GM21423 (cell line): ENCODE measurements at regions not wholly inside any gene's neighbourhood (a gene's known extent, or its start where the extent isn't known, plus 50 kb on each side); places are given as distances from the start of the nearest gene placed in this dataset.

ENCODE experiments used
- ATAC-seq: cut with Tn5 transposase; IDR thresholded peaks from one replicate; pipeline ENCODE4 v1.9.1; 2021; ENCODE audit warnings: mild to moderate bottlenecking, moderate library complexity; ENCODE audit not compliant: unreplicated experiment

GRCh38 chr9:86893811-86894490, 53.4 kb downstream of the GAS1 start:
- no peak for ATAC-seq

GRCh38 chr9:86892576-86892975, 54.7 kb downstream of the GAS1 start:
- no peak for ATAC-seq

- ATAC-seq: no peak
These were observed 55.3 kb downstream of the GAS1 start for GRCh38 chr9:86891886-86892437.

GRCh38 chr9:86891091-86891490, 56.2 kb downstream of the GAS1 start:
- no peak for ATAC-seq

GRCh38 chr9:86885232-86885631, 62.1 kb downstream of the GAS1 start:
- no peak for ATAC-seq

- no peak for ATAC-seq
These were observed 70.6 kb downstream of the GAS1 start for GRCh38 chr9:86876621-86877196.

- no peak for ATAC-seq
These were observed 78.7 kb downstream of the GAS1 start for GRCh38 chr9:86868616-86869015.

GRCh38 chr9:86867804-86868313, 79.4 kb downstream of the GAS1 start:
- ATAC-seq: no peak

- ATAC-seq: no peak
These were observed 81.4 kb downstream of the GAS1 start for GRCh38 chr9:86865952-86866351.

- no peak for ATAC-seq
These were observed 87.3 kb downstream of the GAS1 start for GRCh38 chr9:86860006-86860405.

GRCh38 chr9:86859056-86859455, 88.2 kb downstream of the GAS1 start:
- no peak for ATAC-seq

- ATAC-seq: no peak
These were observed 89.3 kb downstream of the GAS1 start for GRCh38 chr9:86858009-86858408.

GRCh38 chr9:86856259-86856658, 91.0 kb downstream of the GAS1 start:
- ATAC-seq: no peak

- no peak for ATAC-seq
These were observed 92.3 kb downstream of the GAS1 start for GRCh38 chr9:86854898-86855523.

- no peak for ATAC-seq
These were observed 100.7 kb downstream of the GAS1 start for GRCh38 chr9:86846656-86847055.

GRCh38 chr9:86843206-86843605, 104.1 kb downstream of the GAS1 start:
- ATAC-seq: no peak

- no peak for ATAC-seq
These were observed 104.7 kb downstream of the GAS1 start for GRCh38 chr9:86842573-86842972.

GRCh38 chr9:86839522-86839921, 107.8 kb downstream of the GAS1 start:
- no peak for ATAC-seq

GRCh38 chr9:86838519-86839497, 108.5 kb downstream of the GAS1 start:
- no peak for ATAC-seq

- peak; percentile 4 for ATAC-seq
These were observed 110.0 kb downstream of the GAS1 start for GRCh38 chr9:86837345-86837744.

- peak; percentile 78 for ATAC-seq
These were observed 110.5 kb downstream of the GAS1 start for GRCh38 chr9:86836797-86837196.
